H9 (cell line): ENCODE measurements at regions not wholly inside any gene's neighbourhood (a gene's known extent, or its start where the extent isn't known, plus 50 kb on each side); places are given as distances from the start of the nearest gene placed in this dataset.

Source experiments
- DNase-seq: peaks from one replicate; pipeline ENCODE4 v3.0.0-alpha.2; 2017
- H2AFZ ChIP-seq: one replicate; pipeline ENCODE4 v1.6.1; 2013; ENCODE audit warnings: mild to moderate bottlenecking, low read length, control low read depth, moderate library complexity
- H2AK5ac ChIP-seq: 2 replicates; pipeline ENCODE4 v1.6.1; 2013; ENCODE audit warnings: low read length, control low read depth, mixed read lengths; ENCODE audit not compliant: insufficient read length
- H2BK120ac ChIP-seq: one replicate; pipeline ENCODE4 v1.6.1; 2013; ENCODE audit warnings: low read depth, mild to moderate bottlenecking, low read length, control low read depth, inconsistent platforms; ENCODE audit not compliant: poor library complexity, severe bottlenecking
- H2BK12ac ChIP-seq: 2 replicates; pipeline ENCODE4 v1.6.1; 2013; ENCODE audit warnings: low read length, control low read depth, mixed read lengths, low read depth; ENCODE audit not compliant: insufficient read length
- H2BK15ac ChIP-seq: 2 replicates; pipeline ENCODE4 v1.6.1; 2013; ENCODE audit warnings: low read depth, low read length, control low read depth
- H2BK20ac ChIP-seq: one replicate; pipeline ENCODE4 v1.6.1; 2013; ENCODE audit warnings: low read depth, mild to moderate bottlenecking, low read length, control low read depth, inconsistent platforms; ENCODE audit not compliant: poor library complexity, severe bottlenecking
- H2BK5ac ChIP-seq: 2 replicates; pipeline ENCODE4 v1.6.1; 2013; ENCODE audit warnings: low read length, control low read depth, mixed read lengths; ENCODE audit not compliant: insufficient read length
- H3K14ac ChIP-seq: 2 replicates; pipeline ENCODE4 v1.6.1; 2013; ENCODE audit warnings: low read length, control low read depth; ENCODE audit not compliant: insufficient read depth
- H3K18ac ChIP-seq: 2 replicates; pipeline ENCODE4 v1.6.1; 2013; ENCODE audit warnings: low read depth, mild to moderate bottlenecking, mixed read lengths, low read length, control low read depth; ENCODE audit not compliant: insufficient read length
- H3K23ac ChIP-seq: 2 replicates; pipeline ENCODE4 v1.6.1; 2013; ENCODE audit warnings: low read length, control low read depth, mixed read lengths, low read depth; ENCODE audit not compliant: insufficient read length
- H3K23me2 ChIP-seq: 2 replicates; pipeline ENCODE4 v1.6.1; 2013; ENCODE audit warnings: low read depth, mild to moderate bottlenecking, mixed read lengths, low read length, control low read depth; ENCODE audit not compliant: insufficient read length, poor library complexity, severe bottlenecking
- H3K27ac ChIP-seq: 2 replicates; pipeline ENCODE4 v1.5.1; 2013; ENCODE audit warnings: low read length, control low read depth, mixed read lengths, low read depth; ENCODE audit not compliant: insufficient read length
- H3K27me3 ChIP-seq: 2 replicates; pipeline ENCODE4 v1.6.1; 2013; ENCODE audit warnings: low read length, control low read depth, inconsistent platforms; ENCODE audit not compliant: insufficient read depth
- H3K4ac ChIP-seq: 2 replicates; pipeline ENCODE4 v1.6.1; 2013; ENCODE audit warnings: low read depth, mild to moderate bottlenecking, control low read depth, inconsistent platforms, low read length, moderate library complexity
- H3K4me1 ChIP-seq: 2 replicates; pipeline ENCODE4 v1.6.1; 2013; ENCODE audit warnings: low read length, control low read depth, inconsistent platforms; ENCODE audit not compliant: insufficient read depth
- H3K4me2 ChIP-seq: 2 replicates; pipeline ENCODE4 v1.6.1; 2013; ENCODE audit warnings: low read length, control low read depth, mixed read lengths; ENCODE audit not compliant: insufficient read length, insufficient read depth
- H3K56ac ChIP-seq: 2 replicates; pipeline ENCODE4 v1.6.1; 2013; ENCODE audit warnings: low read depth, mild to moderate bottlenecking, mixed read lengths, low read length, control low read depth; ENCODE audit not compliant: insufficient read length
- H3K79me1 ChIP-seq: 2 replicates; pipeline ENCODE4 v1.6.1; 2013; ENCODE audit warnings: low read depth, mild to moderate bottlenecking, moderate library complexity, low read length, control low read depth, inconsistent platforms; ENCODE audit not compliant: insufficient read depth, poor library complexity, severe bottlenecking
- H3K79me2 ChIP-seq: 2 replicates; pipeline ENCODE4 v1.6.1; 2013; ENCODE audit warnings: low read length, control low read depth, inconsistent platforms; ENCODE audit not compliant: insufficient read depth
- H3K9ac ChIP-seq: 2 replicates; pipeline ENCODE4 v1.6.1; 2013; ENCODE audit warnings: low read length, control low read depth, mixed read lengths; ENCODE audit not compliant: insufficient read length; ENCODE audit errors: extremely low read depth
- H3K9me3 ChIP-seq: one replicate; pipeline ENCODE4 v1.6.1; 2013; ENCODE audit warnings: low read depth, low read length, inconsistent platforms; ENCODE audit not compliant: control insufficient read depth
- H3T11ph ChIP-seq: one replicate; pipeline ENCODE4 v1.6.1; 2013; ENCODE audit warnings: mild to moderate bottlenecking, low read length, control low read depth, inconsistent platforms
- H4K20me1 ChIP-seq: one replicate; pipeline ENCODE4 v1.6.1; 2013; ENCODE audit not compliant: control insufficient read depth, insufficient read length, insufficient read depth
- H4K5ac ChIP-seq: 2 replicates; pipeline ENCODE4 v1.6.1; 2013; ENCODE audit warnings: low read depth, mild to moderate bottlenecking, mixed read lengths, low read length, control low read depth; ENCODE audit not compliant: insufficient read length
- H4K8ac ChIP-seq: replicated peaks from 2 replicates; pipeline ENCODE4 v1.6.1; 2013; ENCODE audit warnings: low read length, control low read depth, mixed read lengths, low read depth; ENCODE audit not compliant: insufficient read length
- H4K91ac ChIP-seq: 2 replicates; pipeline ENCODE4 v1.6.1; 2013; ENCODE audit warnings: low read depth, mild to moderate bottlenecking, moderate library complexity, mixed read lengths, low read length, control low read depth; ENCODE audit not compliant: insufficient read length
- H3K27ac Mint-ChIP-seq, 3 experiments: 2 replicates in 2 of 3; 3 replicates in 1 of 3; pipeline ENCODE4 v1.8.0; 2020 to 2021; ENCODE audit warnings: mixed read lengths in 3 of 3, mild to moderate bottlenecking in 1 of 3, moderate library complexity in 1 of 3
- H3K27me3 Mint-ChIP-seq: 2 replicates; pipeline ENCODE4 v1.8.0; 2021; ENCODE audit warnings: low read depth, mild to moderate bottlenecking, moderate library complexity, mixed read lengths
- H3K36me3 Mint-ChIP-seq, 3 experiments: 2 replicates in 2 of 3; 3 replicates in 1 of 3; pipeline ENCODE4 v1.8.0; 2020 to 2021; ENCODE audit warnings: low read depth in 3 of 3, mixed read lengths in 3 of 3; ENCODE audit not compliant: insufficient read depth in 1 of 3
- H3K4me1 Mint-ChIP-seq, 2 experiments: 2 replicates each; pipeline ENCODE4 v1.8.0; 2020; ENCODE audit warnings: mixed read lengths in 2 of 2
- H3K4me3 Mint-ChIP-seq, 2 experiments: 2 replicates in 1 of 2; 3 replicates in 1 of 2; pipeline ENCODE4 v1.8.0; 2020 to 2021; ENCODE audit warnings: mild to moderate bottlenecking in 2 of 2, mixed read lengths in 2 of 2, moderate library complexity in 1 of 2
- H3K9me3 Mint-ChIP-seq, 2 experiments: 2 replicates in 1 of 2; 3 replicates in 1 of 2; pipeline ENCODE4 v1.8.0; 2020; ENCODE audit warnings: mild to moderate bottlenecking in 2 of 2, mixed read lengths in 2 of 2, moderate library complexity in 1 of 2
- CTCF ChIP-seq: fragments of 200-600 bp; sonication (generic); conservative IDR thresholded peaks from 3 replicates; pipeline ENCODE4 v1.8.0; 2021; ENCODE audit warnings: antibody characterized with exemption, mild to moderate bottlenecking
- WGBS: extraction: QIAGEN DNeasy Blood & Tissue Kit; methylation state at CpG from one replicate; pipeline ENCODE4 v1.1.7; 2013; ENCODE audit warnings: missing lambda C conversion rate, low lambda C conversion rate, mixed read lengths; ENCODE audit not compliant: insufficient read length; ENCODE audit errors: extremely low coverage; 5-methylcytosine and 5-hydroxymethylcytosine counted together

GRCh38 chr17:33987162-33987561 lies 267.9 kb upstream of the CCL2 start:
- Histone ChIP-seq H2BK5ac (no peak overlapping the region), H2BK15ac (no peak overlapping the region), H3K4ac (no peak overlapping the region), H3K23me2 (no peaks in the 10 kb centered on the region), H3K27ac (no peak overlapping the region), H3K56ac (no peak overlapping the region), H3K4me1 (no peaks in the 10 kb centered on the region), H2BK20ac (no peak overlapping the region), H3T11ph (no peak overlapping the region), H3K79me2 (no peaks in the 10 kb centered on the region), H2BK12ac (no peak overlapping the region), H4K8ac (no peak overlapping the region), H3K14ac (no peak overlapping the region), H2BK120ac (no peak overlapping the region), H4K20me1 (no peaks in the 10 kb centered on the region), H2AFZ (no peak overlapping the region), H4K5ac (no peak overlapping the region), H3K9ac (no peak overlapping the region), H3K9me3 (peaks cover 9% of the 10 kb centered on the region), H3K27me3 (no peaks in the 10 kb centered on the region), H3K79me1 (no peaks in the 10 kb centered on the region), H2AK5ac (no peak overlapping the region), H3K18ac (no peak overlapping the region), H4K91ac (no peak overlapping the region), H3K4me2 (no peak overlapping the region), H3K23ac (no peak overlapping the region)
- peaks cover 12 to 16% of the 10 kb centered on the region in 2 experiments for H3K9me3 Mint-ChIP-seq
- no peak for DNase-seq
- no peak overlapping the region for H3K27ac Mint-ChIP-seq
- TF ChIP-seq CTCF: no peak
- no CpG with 5 or more reads among the region's 2 CpGs for WGBS
- H3K27me3 Mint-ChIP-seq: peaks cover 3% of the 10 kb centered on the region
- H3K36me3 Mint-ChIP-seq: peaks cover 4 to 12% (median 8%) of the 10 kb centered on the region in 3 experiments; a peak in 5 of 7 replicates
- peaks cover 3 to 11% of the 10 kb centered on the region in 2 experiments; a peak in 3 of 4 replicates for H3K4me1 Mint-ChIP-seq
- H3K4me3 Mint-ChIP-seq: no peak overlapping the region
